ENCODE measurements at regions not wholly inside any gene's neighbourhood (a gene's known extent, or its start where the extent isn't known, plus 50 kb on each side); places are given as distances from the start of the nearest gene placed in this dataset.

GRCh38 chr5:44869928-44870327 lies 61.2 kb downstream of the MRPS30 start:
- TF ChIP-seq CTCF (IDR thresholded peaks at IDR 0.05) (no peak), POLR2A (IDR thresholded peaks at IDR 0.05) (no peak)

Measured in vagina (tissue), 2 donors.